NCI-H187 treated with DMSO at 0.1 percent for 48 hours (cell line): ENCODE measurements at regions not wholly inside any gene's neighbourhood (a gene's known extent, or its start where the extent isn't known, plus 50 kb on each side); places are given as distances from the start of the nearest gene placed in this dataset.

ENCODE experiments used
- DNase-seq: peaks from one replicate; lab custom pipeline; 2025; lab: John Stamatoyannopoulos, UW

GRCh38 chr14:101193845-101194372, 290.4 kb upstream of the RTL1 start:
- peak; percentile 90 for DNase-seq

DNA sequence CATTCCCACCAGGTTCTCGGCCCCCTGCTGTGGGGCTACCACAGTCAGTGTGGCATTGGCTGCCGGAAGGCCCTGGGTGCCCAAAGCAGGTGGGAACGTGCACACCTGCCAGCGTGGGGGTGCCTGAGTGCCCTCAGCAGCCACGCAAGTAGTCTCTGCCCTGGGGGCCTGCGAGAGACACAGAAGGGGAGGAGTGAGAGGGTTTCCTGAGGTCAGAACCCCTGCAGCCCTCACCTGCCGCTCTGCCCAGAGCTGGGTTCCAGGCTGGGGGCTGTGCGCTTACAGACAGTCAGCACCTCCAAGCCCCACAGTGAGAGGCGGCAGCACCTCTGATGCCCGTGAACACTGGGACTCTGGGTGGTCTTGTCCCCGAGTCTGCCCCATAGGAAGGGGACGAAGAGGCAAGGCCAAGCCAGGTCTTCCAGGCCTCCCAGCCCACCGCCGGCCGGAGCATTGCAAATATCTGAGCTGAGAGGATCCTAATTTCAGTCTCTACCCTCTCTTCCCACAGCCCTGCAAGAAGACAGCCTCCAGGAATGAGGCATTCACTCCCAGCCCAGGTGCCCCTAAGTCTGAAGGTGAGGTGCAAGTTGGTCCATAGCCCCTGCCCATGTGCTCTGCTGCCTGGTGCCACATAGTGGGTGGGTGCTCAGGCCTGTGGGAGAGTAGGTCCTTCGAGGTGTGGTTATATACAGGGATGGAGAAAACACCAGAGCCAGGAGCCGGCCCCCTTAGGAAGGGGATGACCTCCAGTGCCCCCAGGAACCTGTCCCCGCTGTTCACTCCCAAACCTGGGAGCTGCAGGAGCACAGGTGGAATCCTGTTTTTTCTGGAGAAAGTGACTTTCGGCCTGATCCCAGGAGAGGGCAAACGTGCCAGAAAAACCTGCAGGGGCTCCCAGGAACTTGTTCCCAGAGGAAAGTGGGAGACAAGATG, 291.1 kb upstream of the RTL1 start:
- DNase-seq = no peak

- DNase-seq = no peak
Observed at GRCh38 chr14:101195309-101195901, 291.9 kb upstream of the RTL1 start.

DNA sequence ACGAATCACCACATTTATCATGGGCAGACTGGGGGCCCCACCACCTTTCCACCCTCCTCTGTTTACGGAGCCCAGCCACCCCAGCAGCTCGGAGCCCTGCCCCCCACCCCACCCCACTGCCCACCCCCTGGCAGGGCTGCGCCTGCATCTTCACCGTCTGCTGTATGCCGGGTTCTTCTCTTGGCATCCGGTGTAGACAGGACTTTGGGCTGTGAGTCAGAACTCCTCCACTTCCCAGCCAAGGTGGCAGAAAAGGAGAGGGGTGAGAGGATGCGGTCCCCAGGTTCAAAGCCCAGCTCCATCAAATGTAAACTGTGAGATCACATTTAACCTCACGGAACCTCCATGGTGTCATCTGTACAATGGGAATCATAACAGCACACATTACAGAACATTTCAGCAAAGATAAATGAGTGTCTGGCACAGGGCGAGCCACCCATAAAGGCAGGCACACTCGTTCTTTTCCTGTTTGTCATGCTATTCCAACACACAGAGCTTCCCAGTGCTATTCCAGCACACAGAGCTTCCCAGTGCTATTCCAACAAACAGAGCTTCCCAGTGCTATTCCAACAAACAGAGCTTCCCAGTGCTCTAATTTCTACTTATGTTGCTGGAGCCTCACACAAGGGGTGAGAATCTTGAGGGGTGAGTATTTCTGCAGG, 292.7 kb upstream of the RTL1 start:
- DNase-seq = no peak

DNA sequence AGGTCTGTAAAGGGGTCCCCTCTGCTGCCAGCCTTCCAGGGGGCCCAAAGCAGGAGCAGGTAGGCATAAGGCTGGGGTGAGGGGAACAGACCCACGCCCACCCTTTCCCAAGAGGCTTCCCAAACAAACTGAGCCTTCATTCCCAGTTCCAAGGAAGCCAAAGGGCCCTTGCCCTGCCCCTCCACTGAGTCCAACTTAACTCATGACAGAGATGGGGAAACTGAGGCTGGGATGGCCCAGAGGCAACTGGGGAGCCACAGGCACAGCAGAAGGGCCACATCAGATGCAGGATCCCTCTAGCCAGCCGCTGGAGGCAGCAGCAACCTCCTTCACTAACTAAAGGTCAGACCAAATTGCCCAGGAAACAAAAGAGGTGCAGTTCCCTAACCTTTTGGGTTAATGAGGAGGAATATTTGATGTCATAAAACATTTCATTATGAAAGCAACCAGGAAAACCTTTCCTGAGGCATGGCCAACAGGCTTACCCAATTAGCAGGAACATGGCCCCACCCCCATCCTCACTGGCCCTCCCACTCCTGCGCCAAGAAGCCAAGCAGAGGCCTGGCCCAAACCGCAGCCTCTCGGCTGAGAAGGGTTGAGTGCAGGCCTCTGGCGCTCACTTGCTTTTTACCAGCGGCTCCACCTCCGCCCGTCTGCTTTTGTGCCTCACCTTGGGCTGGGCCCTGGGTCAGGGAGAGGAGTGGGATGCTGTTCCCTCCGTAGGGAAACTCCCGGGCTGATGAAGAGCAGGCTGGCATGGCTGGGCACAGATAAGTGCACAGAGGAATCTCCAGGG, 293.5 kb upstream of the RTL1 start:
- peak; percentile 50 for DNase-seq

GRCh38 chr14:101197595-101198397, 294.3 kb upstream of the RTL1 start:
- no peak for DNase-seq

GRCh38 chr14:101198398-101199027, 295.0 kb upstream of the RTL1 start:
- DNase-seq = no peak

- no peak for DNase-seq
Observed at GRCh38 chr14:101199028-101199770, 295.7 kb upstream of the RTL1 start.

GRCh38 chr14:101200008-101200649, 296.6 kb upstream of the RTL1 start:
- DNase-seq = no peak

DNA sequence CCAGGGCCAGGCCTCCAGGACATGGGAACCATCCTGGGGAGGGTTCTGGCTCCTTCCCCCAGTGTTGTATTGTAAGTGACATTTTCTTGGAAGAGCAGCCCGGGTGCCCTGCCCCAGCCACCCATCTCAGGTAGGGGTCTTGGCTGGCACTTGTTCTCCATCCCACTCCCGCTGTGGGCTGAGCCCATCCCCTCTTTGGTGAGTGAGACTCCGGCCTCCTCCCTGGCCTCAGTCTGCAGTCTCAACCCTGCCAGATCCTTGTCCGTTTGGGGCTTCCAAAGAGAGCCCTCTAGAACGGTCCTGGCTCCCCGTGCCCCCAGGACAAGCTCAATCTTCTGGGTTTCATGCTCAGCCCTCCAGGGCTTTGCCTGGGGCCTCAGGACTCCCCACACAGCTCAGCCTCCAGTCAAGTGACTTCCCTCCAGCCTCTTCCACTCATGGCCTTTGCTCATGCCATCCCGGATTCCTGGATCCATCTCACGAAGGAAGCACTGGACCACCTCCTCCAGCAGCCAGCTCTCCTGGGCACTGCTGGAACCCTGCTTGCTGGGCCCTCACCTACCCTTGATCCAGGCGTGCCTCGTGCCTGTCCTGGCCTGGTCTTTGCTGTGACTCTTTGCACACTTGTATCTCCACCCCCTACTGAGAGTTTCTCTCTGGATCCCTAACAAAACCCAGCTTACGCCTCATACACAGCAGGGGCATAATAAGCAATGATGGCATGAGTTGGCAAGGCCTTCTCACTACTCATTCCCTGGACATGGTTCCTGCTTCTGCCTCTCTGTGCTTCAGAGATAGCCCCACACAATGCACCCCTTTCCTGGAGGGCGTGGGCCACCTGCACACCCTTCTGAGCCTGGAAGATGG, 297.4 kb upstream of the RTL1 start:
- DNase-seq = no peak

DNA sequence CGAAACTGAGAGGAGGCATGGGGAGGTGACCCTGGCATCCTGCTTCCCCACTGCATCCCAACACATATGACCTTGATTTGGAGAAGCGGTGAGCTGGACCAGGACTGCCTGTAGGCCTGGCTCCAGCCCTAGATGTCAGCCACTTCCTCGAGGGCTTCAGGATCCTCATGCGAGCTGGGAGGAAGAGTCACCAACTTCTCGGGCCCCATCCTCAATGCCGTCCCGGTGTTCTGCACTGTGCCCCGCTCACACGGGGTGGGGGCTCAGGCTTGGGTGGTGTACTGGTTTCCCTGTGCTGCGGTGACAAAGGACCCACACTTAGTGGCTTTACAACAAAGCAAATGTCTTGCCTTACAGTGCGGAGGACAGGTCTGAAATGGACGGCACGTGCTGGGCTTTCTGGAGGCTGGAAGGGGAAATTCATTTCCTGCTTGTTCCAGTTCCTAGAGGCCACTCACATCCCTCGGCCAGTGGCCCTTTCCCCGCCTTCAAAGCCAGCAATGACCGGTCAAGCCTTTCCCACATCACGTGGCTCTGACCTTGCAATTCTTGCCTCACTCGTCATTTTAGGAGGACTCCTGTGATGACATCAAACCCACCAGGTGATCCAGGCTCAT, 298.1 kb upstream of the RTL1 start:
- no peak for DNase-seq

DNA sequence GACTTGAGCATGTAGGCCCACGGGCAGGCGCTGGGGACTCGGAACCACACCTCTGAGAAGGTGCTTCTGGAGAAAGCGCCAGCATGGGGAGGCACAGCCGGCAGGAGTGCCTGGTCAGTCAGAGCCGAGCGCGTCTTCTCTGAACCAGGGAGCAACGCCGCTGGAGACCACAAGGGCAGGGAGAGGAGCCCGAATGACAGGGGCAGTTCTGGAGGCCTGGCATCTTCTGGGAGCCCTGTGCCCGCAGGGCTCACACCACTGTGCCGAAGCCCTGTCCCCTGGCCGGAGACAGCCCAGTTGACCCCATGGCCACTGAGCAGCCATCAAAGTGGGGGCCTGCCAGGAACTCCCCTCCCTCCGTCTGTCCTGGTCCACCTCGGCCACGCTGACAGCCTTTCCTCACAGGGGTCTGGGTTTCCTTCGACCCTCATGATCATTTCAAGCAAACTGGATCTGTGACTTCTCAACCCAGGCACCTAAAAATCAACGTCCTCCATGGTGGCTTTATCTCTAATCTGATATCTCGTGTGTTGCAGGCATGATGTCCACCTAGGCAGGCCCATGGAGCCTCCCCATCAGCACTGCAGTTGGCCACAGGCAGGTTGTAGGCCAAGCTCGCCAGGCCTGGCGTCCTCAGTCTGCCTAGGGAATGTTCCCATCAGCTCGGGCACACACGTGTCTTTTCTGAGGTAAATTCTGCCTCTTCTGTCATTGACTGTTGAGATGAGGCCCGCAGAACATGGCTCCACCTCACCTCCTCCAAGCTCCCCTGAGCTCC, 299.3 kb upstream of the RTL1 start:
- no peak for DNase-seq

DNA sequence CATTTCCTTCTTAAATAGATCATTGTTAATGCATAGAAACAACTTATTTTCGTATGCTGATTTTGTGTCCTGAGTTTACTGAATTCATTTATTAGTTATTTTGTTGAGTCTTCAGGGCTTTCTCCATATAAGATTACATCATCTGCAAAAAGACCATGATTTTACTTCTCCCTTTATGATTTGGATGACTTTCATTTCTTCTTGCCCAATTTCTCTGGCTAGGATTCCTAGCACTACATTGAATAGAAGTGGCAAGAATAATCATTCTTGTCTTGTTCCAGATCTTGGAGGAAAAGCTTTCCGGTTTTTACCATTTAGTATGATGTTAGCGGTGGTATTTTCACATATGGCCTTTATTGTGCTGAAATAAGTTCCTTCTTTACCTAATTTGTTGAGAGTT, 303.0 kb upstream of the RTL1 start:
- DNase-seq = no peak

DNA sequence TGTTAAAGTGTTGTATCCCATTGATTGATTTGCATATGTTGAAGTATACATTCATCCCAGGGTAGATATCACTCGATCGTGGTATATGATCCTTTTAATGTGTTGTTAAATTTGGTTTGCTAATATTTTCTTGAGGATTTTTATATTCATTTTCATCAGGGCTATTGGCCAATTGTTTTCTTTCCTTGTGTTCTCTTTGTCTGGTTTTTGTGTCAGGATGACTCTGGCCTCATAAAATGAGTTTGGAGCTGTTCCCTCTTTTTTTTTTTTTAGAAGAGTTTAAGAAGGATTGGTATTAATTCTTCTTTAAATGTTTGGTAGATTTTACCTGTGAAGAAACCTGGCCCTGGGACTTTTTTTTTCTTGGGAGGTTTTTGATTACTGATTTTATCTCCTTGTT, 303.5 kb upstream of the RTL1 start:
- no peak for DNase-seq

DNA sequence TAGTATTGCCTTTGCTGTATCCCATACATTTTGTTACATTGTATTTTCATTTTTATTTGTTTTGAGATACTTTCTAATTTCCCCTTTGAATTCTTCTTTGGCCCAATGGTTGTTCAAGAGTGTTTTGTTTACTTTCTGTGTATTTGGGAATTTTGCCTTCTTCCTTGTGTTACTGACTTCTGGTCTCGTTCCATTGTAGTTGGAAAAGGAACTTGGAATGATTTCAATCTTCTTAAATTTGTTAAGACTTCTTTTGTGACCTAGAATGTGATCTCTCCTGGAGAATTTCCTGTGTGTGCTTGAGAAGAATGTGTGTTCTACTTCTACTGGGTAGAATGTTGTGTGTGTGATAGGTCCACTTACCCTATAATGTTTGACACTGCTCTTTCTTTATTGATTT, 304.4 kb upstream of the RTL1 start:
- DNase-seq = no peak

- no peak for DNase-seq
Observed at GRCh38 chr14:101209594-101209993, 306.1 kb upstream of the RTL1 start.

- DNase-seq = no peak
Observed at GRCh38 chr14:101215266-101215665, 311.7 kb upstream of the RTL1 start.
